Erythroblast (primary cell): ENCODE measurements at regions not wholly inside any gene's neighbourhood (a gene's known extent, or its start where the extent isn't known, plus 50 kb on each side); places are given as distances from the start of the nearest gene placed in this dataset.

Source experiments
- GATA1 ChIP-seq: IDR thresholded peaks from 2 replicates; pipeline ENCODE4 v1.6.1; 2011; ENCODE audit warnings: low read depth, mild to moderate bottlenecking, control low read depth, low read length, moderate library complexity
- POLR2A ChIP-seq: IDR thresholded peaks from 2 replicates; pipeline ENCODE4 v1.6.1; 2011; ENCODE audit warnings: mild to moderate bottlenecking, low read length

DNA sequence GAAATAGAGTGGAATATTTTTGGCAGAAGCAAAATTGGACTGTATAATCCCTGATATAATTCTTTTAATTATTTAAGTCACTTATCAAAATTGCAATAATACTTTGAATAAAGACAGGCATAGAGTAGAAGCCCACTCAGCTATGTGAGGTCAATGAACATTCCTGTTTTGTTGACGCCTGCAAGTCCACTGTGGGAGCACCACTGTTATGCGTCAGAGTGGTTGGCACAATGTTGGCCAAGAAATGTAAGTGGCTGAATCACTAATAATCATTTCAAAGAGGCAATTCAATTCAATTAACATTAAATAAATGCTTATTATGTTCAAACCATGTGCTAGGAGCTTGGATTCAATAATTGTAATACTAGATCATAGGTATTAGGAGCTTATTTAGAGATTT, 221.0 kb downstream of the SPCS3 start:
- TF ChIP-seq POLR2A, result no peak
- no peak for TF ChIP-seq GATA1
